DOHH2 (cell line): ENCODE measurements at regions not wholly inside any gene's neighbourhood (a gene's known extent, or its start where the extent isn't known, plus 50 kb on each side); places are given as distances from the start of the nearest gene placed in this dataset.

Experiments
- EZH2phosphoT487 ChIP-seq: fragments of 200-600 bp; sonication (generic); IDR thresholded peaks from 2 replicates; pipeline ENCODE4 v1.6.1; 2017; ENCODE audit warnings: borderline replicate concordance, mild to moderate bottlenecking, antibody characterized with exemption, low read length, moderate library complexity, mixed read lengths
- TF ChIP-seq, protein P1 (sequence below): fragments of 200-600 bp; sonication (generic); IDR thresholded peaks from one replicate; pipeline ENCODE4 v1.5.1; 2014; ENCODE audit warnings: antibody characterized with exemption, mild to moderate bottlenecking, low read depth, low read length; ENCODE audit not compliant: poor library complexity, severe bottlenecking

- no peak for TF ChIP-seq EZH2phosphoT487
- TF ChIP-seq, protein P1, sequence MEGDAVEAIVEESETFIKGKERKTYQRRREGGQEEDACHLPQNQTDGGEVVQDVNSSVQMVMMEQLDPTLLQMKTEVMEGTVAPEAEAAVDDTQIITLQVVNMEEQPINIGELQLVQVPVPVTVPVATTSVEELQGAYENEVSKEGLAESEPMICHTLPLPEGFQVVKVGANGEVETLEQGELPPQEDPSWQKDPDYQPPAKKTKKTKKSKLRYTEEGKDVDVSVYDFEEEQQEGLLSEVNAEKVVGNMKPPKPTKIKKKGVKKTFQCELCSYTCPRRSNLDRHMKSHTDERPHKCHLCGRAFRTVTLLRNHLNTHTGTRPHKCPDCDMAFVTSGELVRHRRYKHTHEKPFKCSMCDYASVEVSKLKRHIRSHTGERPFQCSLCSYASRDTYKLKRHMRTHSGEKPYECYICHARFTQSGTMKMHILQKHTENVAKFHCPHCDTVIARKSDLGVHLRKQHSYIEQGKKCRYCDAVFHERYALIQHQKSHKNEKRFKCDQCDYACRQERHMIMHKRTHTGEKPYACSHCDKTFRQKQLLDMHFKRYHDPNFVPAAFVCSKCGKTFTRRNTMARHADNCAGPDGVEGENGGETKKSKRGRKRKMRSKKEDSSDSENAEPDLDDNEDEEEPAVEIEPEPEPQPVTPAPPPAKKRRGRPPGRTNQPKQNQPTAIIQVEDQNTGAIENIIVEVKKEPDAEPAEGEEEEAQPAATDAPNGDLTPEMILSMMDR: no peak
Observed at GRCh38 chr7:22043367-22043766, 97.7 kb upstream of the CDCA7L start.
